ENCODE measurements at regions not wholly inside any gene's neighbourhood (a gene's known extent, or its start where the extent isn't known, plus 50 kb on each side); places are given as distances from the start of the nearest gene placed in this dataset.

- TF ChIP-seq EZH2 (IDR thresholded peaks at IDR 0.05; ENCODE audit: low read length, missing control alignments) (no peak), CTCF (conservative IDR thresholded peaks at IDR 0.05 in 1 of 2, IDR thresholded peaks at IDR 0.05 in 1 of 2; ENCODE audit: low read depth in 1 of 2, low read length in 2 of 2) (no peak)
- Histone ChIP-seq H3K4me1 (ENCODE audit: control insufficient read depth, extremely low read depth, insufficient read depth, low read length) (no peaks in the 10 kb centered on the region), H3K36me3 (ENCODE audit: control insufficient read depth, insufficient read depth, low read length) (no peaks in the 10 kb centered on the region), H3K4me2 (ENCODE audit: extremely low read depth, insufficient read depth, low read length) (no peak overlapping the region), H3K79me2 (ENCODE audit: control insufficient read depth, insufficient read depth, low read length) (no peaks in the 10 kb centered on the region), H3K9ac (ENCODE audit: insufficient read depth, low read length) (no peak overlapping the region), H3K27me3 (ENCODE audit: control insufficient read depth, insufficient read depth, low read length) (no peaks in the 10 kb centered on the region), H4K20me1 (ENCODE audit: control insufficient read depth, extremely low read depth, insufficient read depth, low read length) (no peaks in the 10 kb centered on the region), H2AFZ (ENCODE audit: low read length) (no peak overlapping the region), H3K27ac (ENCODE audit: insufficient read depth, low read length) (no peak overlapping the region), H3K9me3 (ENCODE audit: control insufficient read depth, insufficient read depth, low read depth, low read length) (no peaks in the 10 kb centered on the region), H3K4me3 (replicated peaks in 1 of 4; ENCODE audit: control extremely low read depth in 1 of 4, insufficient read depth in 1 of 4, low read depth in 3 of 4, low read length in 4 of 4) (no peak overlapping the region)
- DNase-seq (ENCODE audit: low read depth in 2 of 2): no peak
Measured at GRCh38 chr4:162938738-162939485, 227.8 kb downstream of the NAF1 start.

GRCh38 chr4:162935214-162935613 lies 231.5 kb downstream of the NAF1 start:
- Histone ChIP-seq H3K79me2 (ENCODE audit: control insufficient read depth, insufficient read depth, low read length) (no peaks in the 10 kb centered on the region), H2AFZ (ENCODE audit: low read length) (no peak overlapping the region), H3K27me3 (ENCODE audit: control insufficient read depth, insufficient read depth, low read length) (no peaks in the 10 kb centered on the region), H3K9me3 (ENCODE audit: control insufficient read depth, insufficient read depth, low read depth, low read length) (no peaks in the 10 kb centered on the region), H3K36me3 (ENCODE audit: control insufficient read depth, insufficient read depth, low read length) (no peaks in the 10 kb centered on the region), H3K4me1 (ENCODE audit: control insufficient read depth, extremely low read depth, insufficient read depth, low read length) (no peaks in the 10 kb centered on the region), H3K27ac (ENCODE audit: insufficient read depth, low read length) (no peak overlapping the region), H3K4me3 (replicated peaks in 1 of 4; ENCODE audit: control extremely low read depth in 1 of 4, insufficient read depth in 1 of 4, low read depth in 3 of 4, low read length in 4 of 4) (no peak overlapping the region), H4K20me1 (ENCODE audit: control insufficient read depth, extremely low read depth, insufficient read depth, low read length) (no peaks in the 10 kb centered on the region), H3K9ac (ENCODE audit: insufficient read depth, low read length) (no peak overlapping the region), H3K4me2 (ENCODE audit: extremely low read depth, insufficient read depth, low read length) (no peak overlapping the region)
- TF ChIP-seq EZH2 (IDR thresholded peaks at IDR 0.05; ENCODE audit: low read length, missing control alignments): no peak
- no peak for TF ChIP-seq CTCF (conservative IDR thresholded peaks at IDR 0.05 in 1 of 2, IDR thresholded peaks at IDR 0.05 in 1 of 2; ENCODE audit: low read depth in 1 of 2, low read length in 2 of 2)
- DNase-seq (ENCODE audit: low read depth in 2 of 2): no peak

- Histone ChIP-seq H3K9ac (ENCODE audit: insufficient read depth, low read length) (no peak overlapping the region), H4K20me1 (ENCODE audit: control insufficient read depth, extremely low read depth, insufficient read depth, low read length) (no peaks in the 10 kb centered on the region), H2AFZ (ENCODE audit: low read length) (no peak overlapping the region), H3K36me3 (ENCODE audit: control insufficient read depth, insufficient read depth, low read length) (no peaks in the 10 kb centered on the region), H3K27ac (ENCODE audit: insufficient read depth, low read length) (no peak overlapping the region), H3K9me3 (ENCODE audit: control insufficient read depth, insufficient read depth, low read depth, low read length) (no peaks in the 10 kb centered on the region), H3K4me2 (ENCODE audit: extremely low read depth, insufficient read depth, low read length) (no peak overlapping the region), H3K79me2 (ENCODE audit: control insufficient read depth, insufficient read depth, low read length) (no peaks in the 10 kb centered on the region), H3K27me3 (ENCODE audit: control insufficient read depth, insufficient read depth, low read length) (no peaks in the 10 kb centered on the region), H3K4me3 (replicated peaks in 1 of 4; ENCODE audit: control extremely low read depth in 1 of 4, insufficient read depth in 1 of 4, low read depth in 3 of 4, low read length in 4 of 4) (no peak overlapping the region), H3K4me1 (ENCODE audit: control insufficient read depth, extremely low read depth, insufficient read depth, low read length) (no peaks in the 10 kb centered on the region)
- DNase-seq (ENCODE audit: low read depth in 2 of 2): no peak
- no peak for TF ChIP-seq CTCF (conservative IDR thresholded peaks at IDR 0.05 in 1 of 2, IDR thresholded peaks at IDR 0.05 in 1 of 2; ENCODE audit: low read depth in 1 of 2, low read length in 2 of 2)
- no peak for TF ChIP-seq EZH2 (IDR thresholded peaks at IDR 0.05; ENCODE audit: low read length, missing control alignments)
Measured at GRCh38 chr4:162931286-162931685, 235.4 kb downstream of the NAF1 start.
